Naive thymus-derived CD8-positive, alpha-beta T cell (primary cell): ENCODE measurements at regions not wholly inside any gene's neighbourhood (a gene's known extent, or its start where the extent isn't known, plus 50 kb on each side); places are given as distances from the start of the nearest gene placed in this dataset.

Source experiments
- ATAC-seq, 2 donors: fragments of 150-1000 bp; cut with Tn5 transposase in 1 of 2; sonication (Bioruptor Pico), chemical (Tn5 transposase) in 1 of 2; 1 replicate in 1 of 2; 2 replicates in 1 of 2; pipeline ENCODE4 v1.10.0; 2021; ENCODE audit warnings: mild to moderate bottlenecking in 2 of 2, moderate library complexity in 2 of 2
- POLR2A ChIA-PET: fragments of 350-600 bp; sonication (Branson Sonifier 250); formaldehyde crosslinking; loops from one replicate; lab custom pipeline; 2021; ENCODE audit warnings: antibody characterized with exemption; lab: Charles Lee
- DNase-seq, 10 donors: peaks; one replicate each; pipeline versions ENCODE4 v3.0.0 to v3.0.0-alpha.2; 2020 to 2022
- H3K27ac Mint-ChIP-seq, 10 donors: one replicate each; pipeline ENCODE4 v1.8.0; 2020 to 2022; ENCODE audit warnings: mild to moderate bottlenecking in 10 of 10, mixed read lengths in 10 of 10, moderate library complexity in 4 of 10, inconsistent platforms in 1 of 10
- H3K27me3 Mint-ChIP-seq, 5 donors: one replicate each; pipeline ENCODE4 v1.8.0; 2021 to 2022; ENCODE audit warnings: mixed read lengths in 5 of 5
- H3K36me3 Mint-ChIP-seq, 3 donors: one replicate each; pipeline ENCODE4 v1.8.0; 2020 to 2022; ENCODE audit warnings: mixed read lengths in 3 of 3, mild to moderate bottlenecking in 2 of 3, inconsistent platforms in 1 of 3
- H3K4me1 Mint-ChIP-seq, 4 donors: one replicate each; pipeline ENCODE4 v1.8.0; 2021 to 2022; ENCODE audit warnings: mixed read lengths in 4 of 4
- H3K4me3 Mint-ChIP-seq, 10 donors: one replicate each; pipeline ENCODE4 v1.8.0; 2020 to 2022; ENCODE audit warnings: mild to moderate bottlenecking in 10 of 10, mixed read lengths in 10 of 10, moderate library complexity in 6 of 10, inconsistent platforms in 1 of 10
- H3K9me3 Mint-ChIP-seq, 9 donors: one replicate each; pipeline ENCODE4 v1.8.0; 2020 to 2022; ENCODE audit warnings: mixed read lengths in 9 of 9, mild to moderate bottlenecking in 3 of 9, inconsistent platforms in 1 of 9, moderate library complexity in 1 of 9

DNA sequence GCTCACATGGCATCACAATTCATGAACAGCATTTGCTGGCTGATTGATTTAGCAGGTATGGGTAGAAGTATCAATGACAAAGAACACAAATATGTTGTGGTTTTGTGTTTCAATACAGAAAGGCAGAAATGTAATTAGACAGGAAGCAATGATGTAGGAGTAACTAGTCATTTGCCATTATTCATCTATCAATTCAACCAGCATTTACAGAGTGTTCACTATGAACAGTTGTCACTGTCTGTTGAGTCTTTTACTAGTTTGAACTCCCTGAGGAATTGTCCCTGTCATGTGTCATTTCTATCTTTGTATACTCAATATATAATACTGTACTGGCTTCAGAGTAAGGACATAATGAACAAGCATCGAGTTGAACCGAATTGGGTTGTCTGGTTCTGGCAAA is 51.5 kb upstream of the ARHGAP24 start:
- POLR2A ChIA-PET: no interaction called here
- Mint-ChIP-seq H3K36me3 (no peaks in the 10 kb centered on the region), H3K9me3 (peaks cover 0 to 3% (median 0%) of the 10 kb centered on the region in 9 donors), H3K4me1 (no peaks in the 10 kb centered on the region), H3K27ac (no peak overlapping the region), H3K27me3 (no peaks in the 10 kb centered on the region), H3K4me3 (no peak overlapping the region)
- no peak for DNase-seq
- no peak for ATAC-seq
